Karpas-422 (cell line): ENCODE measurements at regions not wholly inside any gene's neighbourhood (a gene's known extent, or its start where the extent isn't known, plus 50 kb on each side); places are given as distances from the start of the nearest gene placed in this dataset.
"Not testable (repeated sequence)": the region's sequence is repeated elsewhere in the genome, so short reads cannot be mapped to it uniquely, and the experiment has no call there.

Experiments
- DNase-seq: peaks from one replicate; pipeline ENCODE4 v3.0.0-alpha.2; 2015
- H2AFZ ChIP-seq: fragments of 200-600 bp; sonication (generic); 2 replicates; pipeline ENCODE4 v1.6.1; 2014; ENCODE audit warnings: antibody characterized with exemption, low read length, mixed read lengths
- H3K27ac ChIP-seq: fragments of 200-600 bp; sonication (generic); 2 replicates; pipeline ENCODE4 v1.5.1; 2014; ENCODE audit warnings: mild to moderate bottlenecking, low read length, moderate library complexity
- H3K27me3 ChIP-seq: fragments of 200-600 bp; sonication (generic); 2 replicates; pipeline ENCODE4 v1.6.1; 2014; ENCODE audit warnings: low read length, mixed read lengths
- H3K36me3 ChIP-seq: fragments of 200-600 bp; sonication (generic); 2 replicates; pipeline ENCODE4 v1.6.1; 2014; ENCODE audit warnings: low read length, mixed read lengths; ENCODE audit not compliant: insufficient read depth
- H3K4me1 ChIP-seq: fragments of 200-600 bp; sonication (generic); 2 replicates; pipeline ENCODE4 v1.6.1; 2014; ENCODE audit warnings: mild to moderate bottlenecking, low read length, mixed read lengths
- H3K4me2 ChIP-seq: fragments of 200-600 bp; sonication (generic); 2 replicates; pipeline ENCODE4 v1.6.1; 2014; ENCODE audit warnings: low read length, low read depth, mild to moderate bottlenecking; ENCODE audit not compliant: poor library complexity, severe bottlenecking
- H3K4me3 ChIP-seq: fragments of 200-600 bp; sonication (generic); 2 replicates; pipeline ENCODE4 v1.5.1; 2014; ENCODE audit warnings: mild to moderate bottlenecking, antibody characterized with exemption, low read length, mixed read lengths
- H3K79me2 ChIP-seq: fragments of 200-600 bp; sonication (generic); 2 replicates; pipeline ENCODE4 v1.6.1; 2014; ENCODE audit warnings: mild to moderate bottlenecking, low read length, mixed read lengths
- H3K9ac ChIP-seq: fragments of 200-600 bp; sonication (generic); 2 replicates; pipeline ENCODE4 v1.6.0; 2014; ENCODE audit warnings: low read length
- H3K9me2 ChIP-seq: fragments of 200-600 bp; sonication (generic), shearing (Covaris generic); replicated peaks from 2 replicates; pipeline ENCODE4 v1.6.0; 2014; ENCODE audit warnings: mild to moderate bottlenecking, low read length, moderate library complexity; ENCODE audit not compliant: insufficient read depth
- H3K9me3 ChIP-seq: fragments of 300-700, 200-600 bp; sonication (generic); 2 replicates; pipeline ENCODE4 v1.6.1; 2014; ENCODE audit warnings: low read length, mixed read lengths
- H4K20me1 ChIP-seq: fragments of 200-600 bp; sonication (generic); 2 replicates; pipeline ENCODE4 v1.6.1; 2014; ENCODE audit warnings: mild to moderate bottlenecking, antibody characterized with exemption, low read length, low read depth; ENCODE audit not compliant: insufficient read depth

GRCh38 chr6:121556149-121556548, 120.7 kb downstream of the GJA1 start:
- H3K4me2 ChIP-seq, H3K27ac ChIP-seq, H3K9me3 ChIP-seq, H3K9ac ChIP-seq, H3K4me3 ChIP-seq, H4K20me1 ChIP-seq, DNase-seq, H3K36me3 ChIP-seq, H2AFZ ChIP-seq, H3K79me2 ChIP-seq, H3K4me1 ChIP-seq, H3K27me3 ChIP-seq, H3K9me2 ChIP-seq: not testable (repeated sequence)

- Histone ChIP-seq H3K4me2 (no peak overlapping the region), H3K36me3 (no peaks in the 10 kb centered on the region), H3K9ac (no peak overlapping the region), H3K27ac (no peak overlapping the region), H3K4me3 (no peak overlapping the region), H3K27me3 (no peaks in the 10 kb centered on the region), H3K9me3 (no peaks in the 10 kb centered on the region), H3K9me2 (no peaks in the 10 kb centered on the region), H3K79me2 (no peaks in the 10 kb centered on the region), H3K4me1 (no peaks in the 10 kb centered on the region), H2AFZ (no peak overlapping the region), H4K20me1 (no peaks in the 10 kb centered on the region)
- DNase-seq = no peak
These were observed 121.9 kb downstream of the GJA1 start for GRCh38 chr6:121557146-121557940.

GRCh38 chr6:121559611-121560269, 124.3 kb downstream of the GJA1 start:
- Histone ChIP-seq H3K9ac (no peak overlapping the region), H3K79me2 (no peaks in the 10 kb centered on the region), H3K4me2 (no peak overlapping the region), H3K36me3 (no peaks in the 10 kb centered on the region), H3K4me3 (no peak overlapping the region), H2AFZ (no peak overlapping the region), H3K27me3 (no peaks in the 10 kb centered on the region), H3K27ac (no peak overlapping the region), H3K9me2 (no peaks in the 10 kb centered on the region), H3K4me1 (no peaks in the 10 kb centered on the region), H4K20me1 (no peaks in the 10 kb centered on the region), H3K9me3 (no peaks in the 10 kb centered on the region)
- no peak for DNase-seq

- DNase-seq = no peak
- Histone ChIP-seq H2AFZ (no peak overlapping the region), H3K4me3 (no peak overlapping the region), H3K9me3 (no peaks in the 10 kb centered on the region), H3K9me2 (no peaks in the 10 kb centered on the region), H3K9ac (no peak overlapping the region), H3K27me3 (no peaks in the 10 kb centered on the region), H4K20me1 (no peaks in the 10 kb centered on the region), H3K36me3 (no peaks in the 10 kb centered on the region), H3K4me1 (no peaks in the 10 kb centered on the region), H3K27ac (no peak overlapping the region), H3K4me2 (no peak overlapping the region), H3K79me2 (no peaks in the 10 kb centered on the region)
These were observed 125.0 kb downstream of the GJA1 start for GRCh38 chr6:121560476-121560875.

GRCh38 chr6:121563286-121563685, 127.8 kb downstream of the GJA1 start:
- DNase-seq = no peak
- Histone ChIP-seq H2AFZ (no peak overlapping the region), H4K20me1 (no peaks in the 10 kb centered on the region), H3K36me3 (no peaks in the 10 kb centered on the region), H3K27me3 (no peaks in the 10 kb centered on the region), H3K27ac (no peak overlapping the region), H3K4me1 (no peaks in the 10 kb centered on the region), H3K4me2 (no peak overlapping the region), H3K4me3 (no peak overlapping the region), H3K9me3 (no peaks in the 10 kb centered on the region), H3K9me2 (no peaks in the 10 kb centered on the region), H3K79me2 (no peaks in the 10 kb centered on the region), H3K9ac (no peak overlapping the region)

GRCh38 chr6:121564529-121564928, 129.1 kb downstream of the GJA1 start:
- not testable (repeated sequence) for DNase-seq, H3K4me1 ChIP-seq, H3K4me2 ChIP-seq, H3K27me3 ChIP-seq, H3K36me3 ChIP-seq, H3K9ac ChIP-seq, H3K9me3 ChIP-seq, H3K4me3 ChIP-seq, H3K27ac ChIP-seq, H3K9me2 ChIP-seq, H2AFZ ChIP-seq, H4K20me1 ChIP-seq, H3K79me2 ChIP-seq

- Histone ChIP-seq H3K4me2 (no peak overlapping the region), H3K79me2 (no peaks in the 10 kb centered on the region), H3K36me3 (no peaks in the 10 kb centered on the region), H3K27me3 (no peaks in the 10 kb centered on the region), H4K20me1 (no peaks in the 10 kb centered on the region), H3K4me1 (no peaks in the 10 kb centered on the region), H3K9me2 (no peaks in the 10 kb centered on the region), H3K9me3 (no peaks in the 10 kb centered on the region), H3K9ac (no peak overlapping the region), H3K4me3 (no peak overlapping the region), H2AFZ (no peak overlapping the region), H3K27ac (no peak overlapping the region)
- no peak for DNase-seq
These were observed 136.0 kb downstream of the GJA1 start for GRCh38 chr6:121571455-121571854.

- H3K9me3 ChIP-seq = no peaks in the 10 kb centered on the region
- no peaks in the 10 kb centered on the region for H4K20me1 ChIP-seq
- H3K27me3 ChIP-seq = no peaks in the 10 kb centered on the region
- no peaks in the 10 kb centered on the region for H3K4me1 ChIP-seq
- H2AFZ ChIP-seq = no peak overlapping the region
- no peaks in the 10 kb centered on the region for H3K79me2 ChIP-seq
- no peak overlapping the region for H3K27ac ChIP-seq
- no peak overlapping the region for H3K4me2 ChIP-seq
- no peak overlapping the region for H3K4me3 ChIP-seq
- H3K36me3 ChIP-seq = no peaks in the 10 kb centered on the region
- no peaks in the 10 kb centered on the region for H3K9me2 ChIP-seq
- DNase-seq = no peak
- H3K9ac ChIP-seq = no peak overlapping the region
These were observed 138.0 kb downstream of the GJA1 start for GRCh38 chr6:121573481-121573880.
